ENCODE measurements at regions not wholly inside any gene's neighbourhood (a gene's known extent, or its start where the extent isn't known, plus 50 kb on each side); places are given as distances from the start of the nearest gene placed in this dataset.

DNA sequence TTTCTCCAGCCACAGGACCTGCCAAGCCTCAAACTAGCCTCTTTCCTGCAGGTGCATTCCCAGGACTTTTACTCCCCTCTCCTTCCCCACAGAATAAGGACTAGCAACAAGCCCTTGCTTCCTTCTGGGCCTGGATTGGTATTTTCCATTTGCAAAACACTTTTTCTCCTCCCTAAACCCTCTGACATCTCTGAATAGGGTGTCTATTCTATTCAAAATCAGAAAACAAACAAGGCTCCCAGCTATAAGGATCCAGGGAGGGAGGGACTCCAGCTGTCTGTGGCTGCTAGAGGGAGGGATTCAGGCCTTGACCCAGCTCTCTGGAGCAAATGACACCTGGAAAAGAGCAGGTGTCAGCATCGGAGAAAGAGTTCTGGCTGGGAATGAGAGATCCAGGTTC, 168.5 kb upstream of the BDNF start:
- H3K9me3 ChIP-seq (ENCODE audit: low read length), result no peaks in the 10 kb centered on the region
- no peaks in the 10 kb centered on the region for H3K36me3 ChIP-seq (ENCODE audit: insufficient read depth, low read length)
- H2AFZ ChIP-seq (ENCODE audit: low read length), result no peak overlapping the region
- H3K79me2 ChIP-seq (ENCODE audit: insufficient read depth, low read depth, low read length), result no peaks in the 10 kb centered on the region
- no peaks in the 10 kb centered on the region for H3K4me1 ChIP-seq (ENCODE audit: insufficient read depth, low read length, poor library complexity, severe bottlenecking)
- DNase-seq (ENCODE audit: low spot score), result no peak
- BruUV-seq (replicated peaks), result no TSS peak
- ChIA-PET POLR2A (no interaction called here), CTCF (ENCODE audit: unreplicated experiment) (no interaction called here)
- H3K27ac ChIP-seq (ENCODE audit: low read depth, low read length, poor library complexity, severe bottlenecking), result no peak overlapping the region
- intact Hi-C loops (cut with micrococcal nuclease; ENCODE audit: unreplicated experiment), result no loop called here
- H3K4me2 ChIP-seq (ENCODE audit: low read length), result no peak overlapping the region
- no peak overlapping the region for H3K4me3 ChIP-seq (ENCODE audit: low read depth, low read length, poor library complexity, severe bottlenecking)
- no peaks in the 10 kb centered on the region for H4K20me1 ChIP-seq (ENCODE audit: insufficient read depth, low read length)
- no peak for TF ChIP-seq EZH2phosphoT487 (IDR thresholded peaks at IDR 0.05; ENCODE audit: borderline replicate concordance, low read depth, low read length)
- TF ChIP-seq, protein P1, sequence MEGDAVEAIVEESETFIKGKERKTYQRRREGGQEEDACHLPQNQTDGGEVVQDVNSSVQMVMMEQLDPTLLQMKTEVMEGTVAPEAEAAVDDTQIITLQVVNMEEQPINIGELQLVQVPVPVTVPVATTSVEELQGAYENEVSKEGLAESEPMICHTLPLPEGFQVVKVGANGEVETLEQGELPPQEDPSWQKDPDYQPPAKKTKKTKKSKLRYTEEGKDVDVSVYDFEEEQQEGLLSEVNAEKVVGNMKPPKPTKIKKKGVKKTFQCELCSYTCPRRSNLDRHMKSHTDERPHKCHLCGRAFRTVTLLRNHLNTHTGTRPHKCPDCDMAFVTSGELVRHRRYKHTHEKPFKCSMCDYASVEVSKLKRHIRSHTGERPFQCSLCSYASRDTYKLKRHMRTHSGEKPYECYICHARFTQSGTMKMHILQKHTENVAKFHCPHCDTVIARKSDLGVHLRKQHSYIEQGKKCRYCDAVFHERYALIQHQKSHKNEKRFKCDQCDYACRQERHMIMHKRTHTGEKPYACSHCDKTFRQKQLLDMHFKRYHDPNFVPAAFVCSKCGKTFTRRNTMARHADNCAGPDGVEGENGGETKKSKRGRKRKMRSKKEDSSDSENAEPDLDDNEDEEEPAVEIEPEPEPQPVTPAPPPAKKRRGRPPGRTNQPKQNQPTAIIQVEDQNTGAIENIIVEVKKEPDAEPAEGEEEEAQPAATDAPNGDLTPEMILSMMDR (conservative IDR thresholded peaks at IDR 0.05; ENCODE audit: low read length), result no peak
- H3K9me2 ChIP-seq (ENCODE audit: insufficient read depth, low read length), result no peaks in the 10 kb centered on the region

DNA sequence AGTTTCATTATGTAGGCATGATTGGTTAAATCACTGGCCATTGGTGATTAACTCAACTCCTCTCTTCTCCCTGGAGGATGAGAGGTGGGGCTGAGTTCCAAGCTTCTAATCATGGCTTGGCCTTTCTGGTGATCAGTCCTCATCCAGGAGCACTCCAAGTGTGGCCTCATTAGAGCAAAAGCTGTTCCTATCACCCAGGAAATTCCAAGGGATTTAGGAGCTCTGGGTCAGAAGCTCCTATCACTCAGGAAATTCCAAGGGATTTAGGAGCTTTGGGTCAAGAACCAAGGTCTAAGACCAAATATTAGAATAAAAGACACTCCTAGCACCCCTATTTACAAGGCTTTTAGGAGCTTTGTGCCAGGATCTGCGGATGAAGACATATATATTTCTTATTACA, 168.0 kb upstream of the BDNF start:
- CTCF ChIA-PET (ENCODE audit: unreplicated experiment), result no interaction called here
- BruUV-seq (replicated peaks), result no TSS peak

DNA sequence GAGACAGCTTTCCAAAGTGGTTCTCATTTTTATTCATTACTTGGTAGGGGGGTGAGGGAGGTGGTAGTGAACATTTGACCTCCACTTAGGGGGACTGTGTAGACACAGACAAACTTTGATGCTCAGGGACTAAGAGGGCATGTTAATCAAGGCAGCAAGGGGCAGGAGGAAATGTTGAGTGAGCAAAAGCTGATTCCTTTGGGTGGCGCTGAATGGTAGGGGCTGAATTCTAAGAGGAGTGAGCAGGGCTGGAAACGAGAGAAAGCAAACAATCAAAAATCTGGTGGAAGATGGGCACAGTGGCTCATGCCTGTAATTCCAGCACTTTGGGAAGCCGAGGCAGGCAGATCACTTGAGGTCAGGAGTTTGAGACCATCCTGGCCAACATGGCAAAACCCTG, 164.8 kb upstream of the BDNF start:
- POLR2A ChIA-PET, result interaction anchor here (1.2 kb wide), 1 partner anchor 20 kb away, joined by 3 read pairs; no protein-coding TSS in a partner anchor
- intact Hi-C loops (cut with micrococcal nuclease; ENCODE audit: unreplicated experiment), result no loop called here
- Histone ChIP-seq H3K27ac (ENCODE audit: low read depth, low read length, poor library complexity, severe bottlenecking) (no peak overlapping the region), H3K4me3 (ENCODE audit: low read depth, low read length, poor library complexity, severe bottlenecking) (no peak overlapping the region), H3K9me3 (ENCODE audit: low read length) (no peaks in the 10 kb centered on the region), H3K4me2 (ENCODE audit: low read length) (no peak overlapping the region), H3K4me1 (ENCODE audit: insufficient read depth, low read length, poor library complexity, severe bottlenecking) (no peaks in the 10 kb centered on the region), H3K79me2 (ENCODE audit: insufficient read depth, low read depth, low read length) (no peaks in the 10 kb centered on the region), H3K9me2 (ENCODE audit: insufficient read depth, low read length) (no peaks in the 10 kb centered on the region), H2AFZ (ENCODE audit: low read length) (no peak overlapping the region), H4K20me1 (ENCODE audit: insufficient read depth, low read length) (no peaks in the 10 kb centered on the region), H3K36me3 (ENCODE audit: insufficient read depth, low read length) (no peaks in the 10 kb centered on the region)
- no TSS peak for BruUV-seq (replicated peaks)
- DNase-seq (ENCODE audit: low spot score), result no peak
- CTCF ChIA-PET (ENCODE audit: unreplicated experiment), result no interaction called here
- no peak for TF ChIP-seq EZH2phosphoT487 (IDR thresholded peaks at IDR 0.05; ENCODE audit: borderline replicate concordance, low read depth, low read length)
- TF ChIP-seq, protein P1 (conservative IDR thresholded peaks at IDR 0.05; ENCODE audit: low read length), result no peak

More for the DNA sequence above, 168.0 kb upstream of the BDNF start:
- TF ChIP-seq, protein P1 (conservative IDR thresholded peaks at IDR 0.05; ENCODE audit: low read length), result no peak
- no peak for TF ChIP-seq EZH2phosphoT487 (IDR thresholded peaks at IDR 0.05; ENCODE audit: borderline replicate concordance, low read depth, low read length)
- intact Hi-C loops (cut with micrococcal nuclease; ENCODE audit: unreplicated experiment), result no loop called here
- Histone ChIP-seq H3K27ac (ENCODE audit: low read depth, low read length, poor library complexity, severe bottlenecking) (no peak overlapping the region), H3K9me3 (ENCODE audit: low read length) (no peaks in the 10 kb centered on the region), H3K4me3 (ENCODE audit: low read depth, low read length, poor library complexity, severe bottlenecking) (no peak overlapping the region), H3K4me1 (ENCODE audit: insufficient read depth, low read length, poor library complexity, severe bottlenecking) (no peaks in the 10 kb centered on the region), H3K9me2 (ENCODE audit: insufficient read depth, low read length) (no peaks in the 10 kb centered on the region), H3K36me3 (ENCODE audit: insufficient read depth, low read length) (no peaks in the 10 kb centered on the region), H4K20me1 (ENCODE audit: insufficient read depth, low read length) (no peaks in the 10 kb centered on the region), H2AFZ (ENCODE audit: low read length) (no peak overlapping the region), H3K4me2 (ENCODE audit: low read length) (no peak overlapping the region), H3K79me2 (ENCODE audit: insufficient read depth, low read depth, low read length) (no peaks in the 10 kb centered on the region)
- POLR2A ChIA-PET, result interaction anchor here (1.1 kb wide), 1 partner anchor 12 kb away, joined by 3 read pairs; no protein-coding TSS in a partner anchor
- DNase-seq (ENCODE audit: low spot score), result no peak
